IPS-20b (cell line): ENCODE measurements at regions not wholly inside any gene's neighbourhood (a gene's known extent, or its start where the extent isn't known, plus 50 kb on each side); places are given as distances from the start of the nearest gene placed in this dataset.

Experiments used
- H3K27ac ChIP-seq: one replicate; pipeline ENCODE4 v1.5.1; 2013; ENCODE audit warnings: low read length
- H3K27me3 ChIP-seq: 2 replicates; pipeline ENCODE4 v1.6.1; 2013; ENCODE audit warnings: mild to moderate bottlenecking, low read length, inconsistent platforms; ENCODE audit not compliant: insufficient read depth
- H3K36me3 ChIP-seq: 2 replicates; pipeline ENCODE4 v1.6.1; 2013; ENCODE audit warnings: low read depth, mild to moderate bottlenecking, inconsistent platforms, low read length, moderate library complexity; ENCODE audit not compliant: insufficient read depth
- H3K4me1 ChIP-seq: 2 replicates; pipeline ENCODE4 v1.6.1; 2013; ENCODE audit warnings: mild to moderate bottlenecking, control low read depth, inconsistent platforms, low read length, moderate library complexity; ENCODE audit not compliant: insufficient read depth
- H3K4me3 ChIP-seq: 2 replicates; pipeline ENCODE4 v1.5.1; 2013; ENCODE audit warnings: mild to moderate bottlenecking, low read length, inconsistent platforms
- H3K9ac ChIP-seq: 2 replicates; pipeline ENCODE4 v1.6.1; 2013; ENCODE audit warnings: low read depth, mild to moderate bottlenecking, inconsistent platforms, low read length, moderate library complexity
- H3K9me3 ChIP-seq: 2 replicates; pipeline ENCODE4 v1.6.1; 2013; ENCODE audit warnings: mild to moderate bottlenecking, low read depth, low read length, inconsistent platforms; ENCODE audit not compliant: insufficient read depth

- H3K27ac ChIP-seq = no peak overlapping the region
- H3K4me1 ChIP-seq = no peaks in the 10 kb centered on the region
- H3K36me3 ChIP-seq = no peaks in the 10 kb centered on the region
- no peaks in the 10 kb centered on the region for H3K27me3 ChIP-seq
- H3K4me3 ChIP-seq = no peak overlapping the region
- no peak overlapping the region for H3K9ac ChIP-seq
- H3K9me3 ChIP-seq = no peaks in the 10 kb centered on the region
Observed at GRCh38 chr3:1552831-1553230, 460.0 kb downstream of the CNTN6 start.

DNA sequence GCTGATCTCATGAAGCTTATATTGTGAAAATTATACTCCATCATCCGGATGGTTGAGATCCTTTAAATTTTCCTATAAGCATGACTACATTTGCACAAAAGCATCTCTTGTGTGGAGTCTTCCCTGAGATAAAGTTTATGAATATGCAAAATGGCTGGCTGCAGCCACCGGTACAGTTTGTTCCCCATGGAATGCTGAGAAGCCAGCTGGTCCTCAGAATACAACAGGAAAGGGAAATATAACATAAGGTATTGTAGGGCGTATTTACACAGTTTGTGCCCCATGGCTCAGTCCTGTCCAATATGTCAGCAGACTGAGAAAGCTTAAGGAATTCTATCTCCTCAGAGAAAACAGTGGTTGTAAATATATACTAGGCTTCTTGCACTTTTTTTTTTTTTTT, 468.6 kb downstream of the CNTN6 start:
- Histone ChIP-seq H3K4me3 (no peak overlapping the region), H3K4me1 (no peaks in the 10 kb centered on the region), H3K9ac (no peak overlapping the region), H3K9me3 (no peaks in the 10 kb centered on the region), H3K36me3 (no peaks in the 10 kb centered on the region), H3K27me3 (no peaks in the 10 kb centered on the region), H3K27ac (no peak overlapping the region)

DNA sequence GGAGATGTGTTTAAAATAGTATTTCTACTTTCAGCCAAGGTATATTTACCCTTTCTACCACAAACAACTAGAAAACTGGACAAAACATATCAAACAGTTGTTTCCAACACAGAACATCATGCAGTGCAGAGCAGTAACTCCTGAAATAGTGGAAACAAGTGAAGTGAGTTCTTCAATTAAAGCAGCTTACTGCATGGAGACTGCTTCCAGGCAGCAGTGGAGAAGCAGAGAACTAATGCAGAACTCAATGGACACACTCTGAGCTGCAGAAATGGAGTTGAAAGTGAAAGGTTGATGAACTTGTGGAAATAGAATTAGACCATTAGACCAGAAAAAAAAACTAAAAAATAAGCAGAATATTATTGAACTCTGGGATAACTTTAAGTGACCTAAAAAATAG, 478.9 kb downstream of the CNTN6 start:
- no peaks in the 10 kb centered on the region for H3K4me1 ChIP-seq

GRCh38 chr3:1576047-1576446, 483.2 kb downstream of the CNTN6 start:
- H3K27me3 ChIP-seq = no peaks in the 10 kb centered on the region
- H3K4me3 ChIP-seq = no peak overlapping the region
- no peaks in the 10 kb centered on the region for H3K36me3 ChIP-seq
- no peak overlapping the region for H3K9ac ChIP-seq
- no peaks in the 10 kb centered on the region for H3K4me1 ChIP-seq
- H3K27ac ChIP-seq = no peak overlapping the region
- no peaks in the 10 kb centered on the region for H3K9me3 ChIP-seq

More for the DNA sequence above, 478.9 kb downstream of the CNTN6 start:
- no peaks in the 10 kb centered on the region for H3K36me3 ChIP-seq
- no peaks in the 10 kb centered on the region for H3K9me3 ChIP-seq
- no peaks in the 10 kb centered on the region for H3K27me3 ChIP-seq
- no peak overlapping the region for H3K9ac ChIP-seq
- H3K4me3 ChIP-seq = no peak overlapping the region
- no peak overlapping the region for H3K27ac ChIP-seq

DNA sequence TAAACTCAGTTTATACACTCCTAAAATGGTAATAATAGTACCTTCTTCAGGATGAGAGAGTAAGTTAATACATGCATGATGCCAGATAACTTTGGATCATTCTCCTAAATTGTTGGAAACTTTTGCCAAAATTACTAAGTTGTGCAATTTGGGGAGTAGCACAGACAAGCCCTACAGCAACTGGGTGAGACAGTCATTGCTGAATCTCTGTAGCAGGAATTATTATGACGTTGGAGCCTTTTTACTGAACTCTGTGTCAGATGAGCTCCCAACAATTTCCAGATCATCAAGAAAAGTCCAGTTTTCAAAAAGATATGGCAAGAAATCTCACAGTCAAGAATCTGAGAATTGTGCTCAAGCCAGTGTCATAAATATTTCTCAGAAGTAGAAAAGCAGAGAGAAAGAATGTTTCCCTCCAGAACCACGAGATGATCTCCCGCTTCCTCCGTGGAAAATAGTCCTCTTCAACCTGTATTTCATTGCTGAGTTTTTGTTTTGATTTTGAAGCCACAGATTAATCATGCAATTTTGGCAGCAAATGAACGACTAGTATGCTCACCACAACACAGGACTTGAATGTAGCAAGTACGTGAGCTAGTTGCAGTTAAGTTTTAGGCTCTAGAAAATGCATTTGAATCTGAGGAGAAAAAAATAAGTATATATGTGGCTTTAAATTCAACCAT, 485.4 kb downstream of the CNTN6 start:
- Histone ChIP-seq H3K27ac (no peak overlapping the region), H3K27me3 (no peaks in the 10 kb centered on the region), H3K4me3 (no peak overlapping the region), H3K36me3 (no peaks in the 10 kb centered on the region), H3K4me1 (no peaks in the 10 kb centered on the region), H3K9ac (no peak overlapping the region), H3K9me3 (no peaks in the 10 kb centered on the region)

- H3K36me3 ChIP-seq = no peaks in the 10 kb centered on the region
- H3K4me3 ChIP-seq = no peak overlapping the region
- peaks cover 3% of the 10 kb centered on the region; the same call in 1 of the 2 replicates for H3K4me1 ChIP-seq
- no peaks in the 10 kb centered on the region for H3K9me3 ChIP-seq
- no peaks in the 10 kb centered on the region for H3K27me3 ChIP-seq
- H3K27ac ChIP-seq = no peak overlapping the region
- H3K9ac ChIP-seq = no peak overlapping the region
Observed at GRCh38 chr3:1583044-1583443, 490.2 kb downstream of the CNTN6 start.

DNA sequence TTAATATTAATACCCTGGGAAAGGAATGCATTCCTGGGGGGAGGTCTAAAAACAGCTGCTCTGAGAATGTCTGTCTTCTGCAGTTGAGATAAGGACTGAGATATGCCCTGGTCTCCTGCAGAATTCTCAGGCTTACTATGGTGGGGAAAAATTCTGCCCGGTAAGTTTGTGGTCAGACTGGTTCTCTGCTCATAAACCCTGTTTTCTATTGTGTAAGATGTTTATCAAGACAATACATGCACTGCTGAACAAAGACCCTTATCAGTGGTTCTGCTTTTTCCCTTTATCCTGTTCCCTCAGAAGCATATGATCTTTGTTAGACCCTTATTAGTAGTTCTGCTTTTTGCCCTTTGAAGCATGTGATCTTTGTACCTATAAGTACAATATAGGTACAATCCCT, 494.6 kb downstream of the CNTN6 start:
- no peaks in the 10 kb centered on the region for H3K27me3 ChIP-seq
- H3K4me1 ChIP-seq = peaks cover 3% of the 10 kb centered on the region; the same call in 1 of the 2 replicates
- H3K9me3 ChIP-seq = no peaks in the 10 kb centered on the region
- H3K9ac ChIP-seq = no peak overlapping the region
- no peak overlapping the region for H3K27ac ChIP-seq
- H3K36me3 ChIP-seq = no peaks in the 10 kb centered on the region
- no peak overlapping the region for H3K4me3 ChIP-seq

DNA sequence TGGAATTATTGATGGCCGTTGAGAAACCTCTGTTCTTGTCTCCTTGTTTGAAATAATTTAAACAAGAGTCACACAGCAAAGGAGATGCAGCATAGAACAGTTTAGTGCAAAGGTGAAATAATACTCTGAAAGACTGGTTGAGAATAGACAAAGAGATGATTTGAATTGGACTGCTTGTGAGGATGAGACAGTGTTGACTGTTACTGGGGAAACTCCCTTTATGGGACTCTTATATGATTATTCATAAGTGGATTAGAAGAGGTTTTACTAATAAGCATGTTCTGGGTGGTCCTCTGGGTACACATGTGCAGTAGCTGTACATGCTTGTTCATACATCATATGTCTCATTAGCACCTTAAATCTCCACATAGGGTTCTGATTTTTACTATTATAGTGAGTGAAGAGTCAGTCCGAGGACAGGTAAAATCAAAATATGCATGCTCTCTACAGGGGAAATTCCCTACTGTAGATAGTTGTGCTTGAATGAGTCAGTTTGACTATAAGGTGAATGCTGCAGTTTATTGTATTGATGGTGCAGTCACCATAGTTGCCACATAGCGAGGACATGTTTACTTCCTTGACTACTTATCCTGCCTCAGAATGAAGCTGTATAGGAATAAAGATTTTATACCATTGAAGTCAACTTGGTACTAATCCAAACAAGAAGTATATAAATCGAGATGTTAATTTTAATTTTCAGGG, 498.7 kb downstream of the CNTN6 start:
- no peak overlapping the region for H3K9ac ChIP-seq
- no peaks in the 10 kb centered on the region for H3K9me3 ChIP-seq
- H3K36me3 ChIP-seq = no peaks in the 10 kb centered on the region
- H3K27ac ChIP-seq = no peak overlapping the region
- H3K4me1 ChIP-seq = no peaks in the 10 kb centered on the region
- H3K27me3 ChIP-seq = no peaks in the 10 kb centered on the region
- no peak overlapping the region for H3K4me3 ChIP-seq

DNA sequence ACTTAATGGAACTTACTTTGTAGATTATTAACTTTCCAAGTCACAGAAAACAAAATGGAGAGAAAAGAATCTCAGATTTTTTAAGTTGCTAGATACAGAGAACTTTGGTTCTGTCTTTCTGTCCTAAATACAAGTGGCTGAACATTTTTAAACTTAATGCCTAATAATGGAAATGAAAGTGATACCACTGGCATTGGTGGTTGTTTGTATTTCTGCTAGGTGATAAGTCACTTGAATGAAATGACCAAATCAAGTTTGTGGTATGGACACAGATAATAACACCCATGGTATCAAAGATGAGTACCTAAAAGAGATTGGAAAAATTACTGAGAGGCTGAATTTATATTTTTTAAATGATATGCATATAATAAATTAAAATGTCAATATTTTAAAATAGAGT, 502.1 kb downstream of the CNTN6 start:
- no peak overlapping the region for H3K4me3 ChIP-seq
- no peaks in the 10 kb centered on the region for H3K9me3 ChIP-seq
- no peaks in the 10 kb centered on the region for H3K36me3 ChIP-seq
- H3K9ac ChIP-seq = no peak overlapping the region
- no peaks in the 10 kb centered on the region for H3K27me3 ChIP-seq
- H3K27ac ChIP-seq = no peak overlapping the region
- no peaks in the 10 kb centered on the region for H3K4me1 ChIP-seq

DNA sequence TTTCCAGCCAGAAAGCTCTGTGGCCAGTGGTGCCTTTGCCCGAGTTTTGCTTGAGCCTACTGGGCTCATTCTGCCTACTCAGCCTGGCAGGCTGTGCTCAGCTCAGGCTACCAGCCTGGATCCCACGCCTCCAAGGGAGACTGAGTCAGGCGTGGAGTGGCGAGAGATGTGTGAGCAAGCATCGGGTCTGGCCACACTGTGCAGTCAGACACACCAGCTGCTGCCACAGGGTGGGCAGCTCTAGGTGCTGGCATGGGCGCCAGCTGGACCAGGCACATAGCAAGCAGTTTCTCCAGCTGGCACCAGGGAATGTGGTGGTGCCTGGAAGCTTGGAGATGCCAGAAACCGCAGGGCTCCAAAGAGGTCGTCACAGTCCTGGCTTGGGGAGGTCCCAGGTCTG, 498.5 kb upstream of the CNTN4 start:
- Histone ChIP-seq H3K27ac (no peak overlapping the region), H3K27me3 (no peaks in the 10 kb centered on the region), H3K4me1 (no peaks in the 10 kb centered on the region), H3K9ac (no peak overlapping the region), H3K4me3 (no peak overlapping the region), H3K36me3 (no peaks in the 10 kb centered on the region), H3K9me3 (no peaks in the 10 kb centered on the region)

- H3K4me1 ChIP-seq = no peaks in the 10 kb centered on the region
- no peaks in the 10 kb centered on the region for H3K9me3 ChIP-seq
- no peaks in the 10 kb centered on the region for H3K27me3 ChIP-seq
- no peak overlapping the region for H3K9ac ChIP-seq
- H3K4me3 ChIP-seq = no peak overlapping the region
- H3K36me3 ChIP-seq = no peaks in the 10 kb centered on the region
- no peak overlapping the region for H3K27ac ChIP-seq
Observed at GRCh38 chr3:1600700-1601418, 497.8 kb upstream of the CNTN4 start.

DNA sequence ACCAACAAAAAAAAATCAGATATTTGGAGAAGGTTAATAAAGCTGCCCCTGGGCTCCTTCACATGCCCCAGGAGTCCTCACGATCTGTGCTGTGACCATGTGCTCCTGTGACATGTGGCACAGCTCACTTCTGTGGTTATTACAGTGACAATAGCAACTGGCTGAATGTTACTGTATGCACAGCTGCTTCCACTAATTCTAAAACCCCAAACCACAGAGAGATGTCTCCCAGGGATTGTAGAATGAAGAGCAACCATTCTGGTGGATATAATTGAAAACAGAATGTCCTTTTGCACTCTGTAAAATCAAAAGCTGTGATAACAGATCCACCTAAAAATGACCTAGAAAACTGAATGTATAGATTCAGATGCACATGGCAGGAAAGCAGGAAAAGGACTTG, 489.2 kb upstream of the CNTN4 start:
- H3K9me3 ChIP-seq = no peaks in the 10 kb centered on the region
- H3K36me3 ChIP-seq = no peaks in the 10 kb centered on the region
- H3K4me1 ChIP-seq = no peaks in the 10 kb centered on the region
- no peak overlapping the region for H3K4me3 ChIP-seq
- no peaks in the 10 kb centered on the region for H3K27me3 ChIP-seq
- no peak overlapping the region for H3K27ac ChIP-seq
- no peak overlapping the region for H3K9ac ChIP-seq
